Cardiac muscle cell (in vitro differentiated cells and primary cell): ENCODE measurements at regions not wholly inside any gene's neighbourhood (a gene's known extent, or its start where the extent isn't known, plus 50 kb on each side); places are given as distances from the start of the nearest gene placed in this dataset.

Experiments
- DNase-seq, 2 donors: peaks; one replicate each; pipeline versions ENCODE4 v3.0.0 to v3.0.0-alpha.2; 2010 to 2017; ENCODE audit warnings: low read depth in 1 of 2, low spot score in 1 of 2
- H3K27ac ChIP-seq: fragments of 200-600 bp; sonication (generic); 2 replicates; pipeline ENCODE4 v1.5.1; 2016
- H3K27me3 ChIP-seq: fragments of 200-600 bp; sonication (generic); 2 replicates; pipeline ENCODE4 v1.6.0; 2016; ENCODE audit warnings: control low read depth
- H3K36me3 ChIP-seq: fragments of 200-600 bp; sonication (generic); 2 replicates; pipeline ENCODE4 v1.5.1; 2016; ENCODE audit warnings: control low read depth
- H3K4me1 ChIP-seq: fragments of 200-600 bp; sonication (generic); 2 replicates; pipeline ENCODE4 v1.8.1; 2017; ENCODE audit warnings: low read depth, mild to moderate bottlenecking, mixed run types
- H3K4me3 ChIP-seq: fragments of 200-600 bp; sonication (generic); 2 replicates; pipeline ENCODE4 v1.5.1; 2016; ENCODE audit warnings: mild to moderate bottlenecking
- H3K9me3 ChIP-seq: fragments of 200-600 bp; sonication (generic); 2 replicates; pipeline ENCODE4 v1.5.1; 2017; ENCODE audit warnings: low read depth, mild to moderate bottlenecking, control low read depth
- CTCF ChIP-seq: IDR thresholded peaks from 2 replicates; pipeline ENCODE4 v1.5.1; 2012; ENCODE audit warnings: low read depth, mild to moderate bottlenecking, low read length

DNA sequence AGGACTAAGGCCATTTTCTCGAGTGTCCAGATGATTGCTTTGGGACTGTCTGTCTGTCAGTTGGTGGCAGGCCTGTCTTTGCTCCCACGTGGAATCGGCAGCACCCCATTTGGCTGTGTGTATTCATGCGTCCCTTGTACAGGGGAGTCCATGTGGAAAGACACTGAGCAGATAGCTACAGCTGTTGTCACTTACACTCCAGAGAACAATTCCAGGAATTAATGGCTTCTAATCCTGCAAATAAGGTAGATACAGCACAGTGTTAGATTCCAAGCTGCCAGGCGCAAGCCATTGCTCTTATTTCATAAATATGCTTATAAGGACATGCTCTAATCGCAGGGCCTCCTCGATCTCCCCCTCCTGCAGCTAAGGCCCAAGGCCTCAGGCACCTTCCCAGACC, 208.8 kb downstream of the VRK1 start:
- Histone ChIP-seq H3K36me3 (no peaks in the 10 kb centered on the region), H3K27ac (no peak overlapping the region), H3K4me1 (no peaks in the 10 kb centered on the region), H3K9me3 (no peaks in the 10 kb centered on the region), H3K27me3 (no peaks in the 10 kb centered on the region), H3K4me3 (no peak overlapping the region)
- TF ChIP-seq CTCF: no peak
- DNase-seq: peak in 1 of 2 donors; percentile 3

GRCh38 chr14:97010491-97011160, 213.4 kb downstream of the VRK1 start:
- no peak overlapping the region for H3K27ac ChIP-seq
- DNase-seq: no peak
- no peak overlapping the region for H3K4me3 ChIP-seq
- no peaks in the 10 kb centered on the region for H3K27me3 ChIP-seq
- no peaks in the 10 kb centered on the region for H3K36me3 ChIP-seq
- no peak for TF ChIP-seq CTCF
- no peaks in the 10 kb centered on the region for H3K4me1 ChIP-seq
- no peaks in the 10 kb centered on the region for H3K9me3 ChIP-seq

GRCh38 chr14:97013878-97014277, 216.7 kb downstream of the VRK1 start:
- Histone ChIP-seq H3K27me3 (no peaks in the 10 kb centered on the region), H3K9me3 (no peaks in the 10 kb centered on the region), H3K4me3 (no peak overlapping the region), H3K27ac (no peak overlapping the region), H3K4me1 (no peaks in the 10 kb centered on the region), H3K36me3 (no peaks in the 10 kb centered on the region)
- TF ChIP-seq CTCF: no peak
- DNase-seq: no peak

- no peak for TF ChIP-seq CTCF
- H3K27me3 ChIP-seq: peaks cover 7% of the 10 kb centered on the region
- H3K36me3 ChIP-seq: no peaks in the 10 kb centered on the region
- H3K4me3 ChIP-seq: no peak overlapping the region
- no peaks in the 10 kb centered on the region for H3K4me1 ChIP-seq
- H3K27ac ChIP-seq: no peak overlapping the region
- no peak for DNase-seq
- no peaks in the 10 kb centered on the region for H3K9me3 ChIP-seq
Observed at GRCh38 chr14:97021001-97021400, 223.8 kb downstream of the VRK1 start.

DNA sequence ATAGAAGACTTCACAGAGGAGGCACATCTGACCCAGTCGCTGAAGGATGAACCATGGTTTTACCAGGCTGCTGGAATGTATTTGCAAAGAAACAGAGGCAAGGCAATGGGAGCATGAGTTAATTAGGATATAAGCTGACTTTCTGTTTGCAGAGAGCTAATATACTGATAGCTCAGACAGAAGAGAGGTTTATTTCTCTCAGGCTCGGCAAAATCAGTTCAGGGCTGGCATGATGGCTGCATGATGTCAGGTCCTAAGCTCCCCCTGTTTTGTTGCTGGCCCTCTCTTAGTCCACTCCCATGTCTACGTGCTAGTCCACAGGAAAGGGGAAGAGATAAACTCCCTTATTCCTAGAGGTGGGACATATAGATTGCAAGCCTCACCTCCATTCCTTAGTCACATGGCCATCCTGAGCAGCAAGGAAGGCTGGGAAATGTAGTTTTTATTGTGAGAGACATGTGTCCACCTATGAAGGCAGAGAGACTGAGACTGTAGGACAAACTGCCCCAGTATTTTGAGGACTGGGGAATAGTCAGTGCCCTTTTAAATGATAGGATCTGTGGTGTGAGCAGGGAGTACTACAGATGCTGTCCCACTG, 224.5 kb downstream of the VRK1 start:
- Histone ChIP-seq H3K4me1 (no peaks in the 10 kb centered on the region), H3K9me3 (no peaks in the 10 kb centered on the region), H3K27me3 (peaks cover 7% of the 10 kb centered on the region), H3K27ac (no peak overlapping the region), H3K36me3 (no peaks in the 10 kb centered on the region), H3K4me3 (no peak overlapping the region)
- DNase-seq: no peak
- no peak for TF ChIP-seq CTCF
